IMR-90 (cell line): ENCODE measurements at regions not wholly inside any gene's neighbourhood (a gene's known extent, or its start where the extent isn't known, plus 50 kb on each side); places are given as distances from the start of the nearest gene placed in this dataset.

Source experiments
- ATAC-seq: fragments of 200-7000 bp; cut with Tn5 transposase; 2 replicates; pipeline ENCODE4 v1.9.1; 2020; ENCODE audit warnings: low read depth, mild to moderate bottlenecking, moderate library complexity
- BruUV-seq: library from RNA; stranded (reverse); fragments of 400-500 nt; replicated peaks from 2 replicates; lab custom pipeline; 2021; lab: Mats Ljungman, UMichigan
- CTCF ChIA-PET: fragments of 300-600 bp; formaldehyde crosslinking; extraction: SDS; loops from one replicate; lab custom pipeline; 2021; ENCODE audit warnings: antibody characterized with exemption; lab: Yijun Ruan, JAX
- POLR2A ChIA-PET: fragments of 300-600 bp; sonication (Branson Sonifier 250); formaldehyde crosslinking; loops from one replicate; lab custom pipeline; 2022; ENCODE audit warnings: antibody characterized with exemption; ENCODE audit not compliant: unreplicated experiment; lab: Charles Lee
- DNase-seq: peaks from one replicate; pipeline ENCODE4 v3.0.0; 2013
- H2AFZ ChIP-seq: replicated peaks from 2 replicates; pipeline ENCODE3; 2013; ENCODE audit warnings: low read length, mild to moderate bottlenecking; ENCODE audit not compliant: poor library complexity
- H2AK5ac ChIP-seq: 2 replicates; pipeline ENCODE4 v1.6.1; 2013; ENCODE audit warnings: low read depth, low read length, inconsistent platforms
- H2AK9ac ChIP-seq: replicated peaks from 2 replicates; pipeline ENCODE3; 2013; ENCODE audit warnings: mild to moderate bottlenecking, low read depth, low read length, moderate library complexity; ENCODE audit not compliant: poor library complexity
- H2BK120ac ChIP-seq: 2 replicates; pipeline ENCODE4 v1.6.1; 2013; ENCODE audit warnings: low read depth, low read length, inconsistent platforms
- H2BK15ac ChIP-seq: 3 replicates; pipeline ENCODE4 v1.6.1; 2013; ENCODE audit warnings: low read depth, low read length, inconsistent platforms
- H2BK20ac ChIP-seq: 2 replicates; pipeline ENCODE4 v1.6.1; 2013; ENCODE audit warnings: low read depth, mild to moderate bottlenecking, inconsistent platforms, low read length, moderate library complexity
- H2BK5ac ChIP-seq: 2 replicates; pipeline ENCODE4 v1.6.1; 2013; ENCODE audit warnings: mild to moderate bottlenecking, low read depth, low read length, inconsistent platforms; ENCODE audit not compliant: poor library complexity, severe bottlenecking
- H3K14ac ChIP-seq: replicated peaks from 2 replicates; pipeline ENCODE4 v1.6.1; 2013; ENCODE audit warnings: low read depth, low read length, inconsistent platforms
- H3K18ac ChIP-seq: 2 replicates; pipeline ENCODE4 v1.6.1; 2013; ENCODE audit warnings: low read depth, low read length, control low read depth
- H3K23ac ChIP-seq: 2 replicates; pipeline ENCODE4 v1.6.1; 2013; ENCODE audit warnings: low read depth, low read length, inconsistent platforms
- H3K27ac ChIP-seq: 2 replicates; pipeline ENCODE4 v1.5.1; 2013; ENCODE audit warnings: mild to moderate bottlenecking, control low read depth, low read length; ENCODE audit not compliant: insufficient read depth
- H3K27me3 ChIP-seq: 2 replicates; pipeline ENCODE4 v1.6.1; 2013; ENCODE audit warnings: low read length; ENCODE audit not compliant: control insufficient read depth, insufficient read depth
- H3K36me3 ChIP-seq: 2 replicates; pipeline ENCODE4 v1.6.1; 2013; ENCODE audit warnings: low read length, mixed read lengths; ENCODE audit not compliant: control insufficient read depth, insufficient read depth
- H3K4ac ChIP-seq: 2 replicates; pipeline ENCODE4 v1.6.1; 2013; ENCODE audit warnings: low read depth, low read length, inconsistent platforms
- H3K4me1 ChIP-seq: 2 replicates; pipeline ENCODE4 v1.6.1; 2013; ENCODE audit warnings: low read length, mixed read lengths; ENCODE audit not compliant: control insufficient read depth, insufficient read depth
- H3K4me2 ChIP-seq: 2 replicates; pipeline ENCODE4 v1.6.1; 2013; ENCODE audit warnings: low read depth, mild to moderate bottlenecking, control low read depth, low read length, moderate library complexity
- H3K4me3 ChIP-seq: 2 replicates; pipeline ENCODE4 v1.5.1; 2013; ENCODE audit warnings: low read depth, mild to moderate bottlenecking, control low read depth, low read length, moderate library complexity; ENCODE audit not compliant: insufficient read depth
- H3K56ac ChIP-seq: 2 replicates; pipeline ENCODE4 v1.6.1; 2013; ENCODE audit warnings: low read length, inconsistent platforms; ENCODE audit not compliant: insufficient read depth; ENCODE audit errors: extremely low read depth
- H3K79me1 ChIP-seq, 2 experiments: 2 replicates each; pipeline ENCODE4 v1.6.1; 2013; ENCODE audit warnings: low read length in 2 of 2, inconsistent platforms in 1 of 2, low read depth in 1 of 2
- H3K9ac ChIP-seq: 2 replicates; pipeline ENCODE4 v1.6.1; 2013; ENCODE audit warnings: low read depth, low read length, control low read depth
- H3K9me1 ChIP-seq: 2 replicates; pipeline ENCODE4 v1.6.1; 2013; ENCODE audit warnings: low read length, inconsistent platforms; ENCODE audit not compliant: insufficient read depth
- H3K9me3 ChIP-seq: 2 replicates; pipeline ENCODE4 v1.6.1; 2013; ENCODE audit warnings: low read length; ENCODE audit not compliant: control insufficient read depth, insufficient read depth
- H4K20me1 ChIP-seq: 2 replicates; pipeline ENCODE4 v1.6.1; 2013; ENCODE audit warnings: low read length, inconsistent platforms; ENCODE audit not compliant: insufficient read depth
- H4K5ac ChIP-seq: 2 replicates; pipeline ENCODE4 v1.6.1; 2013; ENCODE audit warnings: mild to moderate bottlenecking, low read depth, low read length, control low read depth
- H4K8ac ChIP-seq, 2 experiments: 2 replicates each; pipeline ENCODE4 v1.6.1; 2013; ENCODE audit warnings: low read depth in 2 of 2, low read length in 2 of 2, control low read depth in 1 of 2, inconsistent platforms in 1 of 2
- H4K91ac ChIP-seq: 2 replicates; pipeline ENCODE4 v1.6.1; 2013; ENCODE audit warnings: low read depth, low read length, inconsistent platforms; ENCODE audit not compliant: insufficient read depth
- CEBPB ChIP-seq: IDR thresholded peaks from 2 replicates; pipeline ENCODE4 v1.6.1; 2012; ENCODE audit warnings: low read depth, low read length, improper control_type of control experiment
- CHD1 ChIP-seq: IDR thresholded peaks from 2 replicates; pipeline ENCODE4 v1.6.1; 2012; ENCODE audit warnings: low read depth, low read length, improper control_type of control experiment
- CTCF ChIP-seq: conservative IDR thresholded peaks from 2 replicates; pipeline ENCODE4 v1.5.1; 2012; ENCODE audit warnings: mild to moderate bottlenecking, low read depth, low read length, improper control_type of control experiment
- ELK1 ChIP-seq: fragments of 150-350 bp; IDR thresholded peaks from 2 replicates; pipeline ENCODE4 v1.6.1; 2016; ENCODE audit warnings: low read depth, mild to moderate bottlenecking, low read length, moderate library complexity, borderline replicate concordance
- FOS ChIP-seq: fragments of 150-350 bp; IDR thresholded peaks from 2 replicates; pipeline ENCODE4 v1.6.1; 2016; ENCODE audit warnings: low read depth, low read length
- MAFK ChIP-seq: IDR thresholded peaks from 2 replicates; pipeline ENCODE4 v1.6.1; 2012; ENCODE audit warnings: low read depth, low read length, improper control_type of control experiment
- MAZ ChIP-seq: IDR thresholded peaks from 2 replicates; pipeline ENCODE4 v1.6.1; 2012; ENCODE audit warnings: low read depth, mild to moderate bottlenecking, low read length, improper control_type of control experiment, moderate library complexity, borderline replicate concordance
- MXI1 ChIP-seq: IDR thresholded peaks from 2 replicates; pipeline ENCODE4 v1.6.1; 2012; ENCODE audit warnings: low read depth, mild to moderate bottlenecking, low read length, moderate library complexity, borderline replicate concordance
- NFE2L2 ChIP-seq: fragments of 150-350 bp; IDR thresholded peaks from 2 replicates; pipeline ENCODE4 v1.6.1; 2016; ENCODE audit warnings: low read depth, mild to moderate bottlenecking, low read length
- POLR2A ChIP-seq: IDR thresholded peaks from 2 replicates; pipeline ENCODE4 v1.6.1; 2012; ENCODE audit warnings: mild to moderate bottlenecking, low read depth, low read length
- RAD21 ChIP-seq: IDR thresholded peaks from 2 replicates; pipeline ENCODE4 v1.6.1; 2012; ENCODE audit warnings: low read length, improper control_type of control experiment
- RFX5 ChIP-seq: IDR thresholded peaks from 2 replicates; pipeline ENCODE4 v1.8.0; 2012; ENCODE audit warnings: low read depth, mild to moderate bottlenecking, low read length, moderate library complexity
- SMC3 ChIP-seq: fragments of 150-350 bp; IDR thresholded peaks from 2 replicates; pipeline ENCODE4 v1.6.1; 2016; ENCODE audit warnings: low read depth, mild to moderate bottlenecking, antibody characterized with exemption, low read length, moderate library complexity
- USF2 ChIP-seq: fragments of 150-350 bp; IDR thresholded peaks from 2 replicates; pipeline ENCODE4 v1.6.1; 2017; ENCODE audit warnings: mild to moderate bottlenecking, antibody characterized with exemption, low read length, low read depth
- WGBS, 2 experiments: methylation state at CpG; one replicate each; pipeline versions ENCODE4 v1.1.5 to v1.1.7; 2013; ENCODE audit warnings: missing lambda C conversion rate in 2 of 2; ENCODE audit not compliant: insufficient read length in 1 of 2; ENCODE audit errors: extremely low coverage in 2 of 2; 5-methylcytosine and 5-hydroxymethylcytosine counted together
- dilution Hi-C: fragments of 300-500 bp; cut with HindIII; formaldehyde crosslinking; loops from one replicate; pipeline ENCODE4 v1.14.3; 2018; ENCODE audit warnings: low sequenced_read_pairs; ENCODE audit not compliant: unreplicated experiment
- in situ Hi-C: fragments of 300-500 bp; cut with MboI; formaldehyde crosslinking; loops from 3 replicates; pipeline ENCODE4 v1.14.3; 2019; ENCODE audit warnings: low sequenced_read_pairs, inconsistent platforms, mixed read lengths
- intact Hi-C: fragments of 100-400 bp; cut with micrococcal nuclease; formaldehyde crosslinking; loops from 2 replicates; pipeline ENCODE4 v1.10.0; 2022

- no peaks in the 10 kb centered on the region for H3K36me3 ChIP-seq
- H3K56ac ChIP-seq = no peak overlapping the region
- H3K4me2 ChIP-seq = no peak overlapping the region
- dilution Hi-C loops (no loop called here), intact Hi-C loops (no loop called here), in situ Hi-C loops (no loop called here)
- H3K9me1 ChIP-seq = no peaks in the 10 kb centered on the region
- WGBS, 2 experiments = 65% methylated on average over 4 of the region's 24 CpGs; no CpG with 5 or more reads in 1 of the 2 experiments
- no peaks in the 10 kb centered on the region for H3K79me1 ChIP-seq
- ChIA-PET CTCF (no interaction called here), POLR2A (no interaction called here)
- TF ChIP-seq CHD1 = no peak
- TF ChIP-seq FOS = no peak
- no peak for TF ChIP-seq MXI1
- no peak for TF ChIP-seq POLR2A
- TF ChIP-seq RAD21 = no peak
- TF ChIP-seq MAZ = no peak
- no peak for TF ChIP-seq USF2
- no peak for TF ChIP-seq RFX5
- TF ChIP-seq CEBPB = no peak
- no peak for TF ChIP-seq ELK1
- TF ChIP-seq NFE2L2 = no peak
- TF ChIP-seq CTCF = no peak
- no peak for TF ChIP-seq SMC3
- TF ChIP-seq MAFK = no peak
- no peak overlapping the region for H3K27ac ChIP-seq
- H3K27me3 ChIP-seq = no peaks in the 10 kb centered on the region; the same call in 1 of the 2 replicates
- H3K4me3 ChIP-seq = no peak overlapping the region
- DNase-seq (no peak), ATAC-seq (no peak)
- H3K4ac ChIP-seq = no peak overlapping the region
- no peaks in the 10 kb centered on the region for H3K4me1 ChIP-seq
- H2BK120ac ChIP-seq = no peak overlapping the region
- no peak overlapping the region for H2BK20ac ChIP-seq
- H3K9ac ChIP-seq = no peak overlapping the region
- no peak overlapping the region for H3K23ac ChIP-seq
- no peak overlapping the region for H2BK15ac ChIP-seq
- no peak overlapping the region for H3K18ac ChIP-seq
- BruUV-seq = no TSS peak
- H4K8ac ChIP-seq = no peak overlapping the region
- H4K5ac ChIP-seq = no peak overlapping the region
- no peak overlapping the region for H3K14ac ChIP-seq
- H2BK5ac ChIP-seq = no peak overlapping the region
- no peak overlapping the region for H2AK5ac ChIP-seq
- no peaks in the 10 kb centered on the region for H4K20me1 ChIP-seq
- H2AK9ac ChIP-seq = no peak overlapping the region
- H4K91ac ChIP-seq = no peak overlapping the region
- no peak overlapping the region for H2AFZ ChIP-seq
- peaks cover 10% of the 10 kb centered on the region for H3K9me3 ChIP-seq
These were observed 259.8 kb upstream of the HDAC4 start for GRCh38 chr2:239660390-239661230.
